SU-DHL-6 (cell line): ENCODE measurements at regions not wholly inside any gene's neighbourhood (a gene's known extent, or its start where the extent isn't known, plus 50 kb on each side); places are given as distances from the start of the nearest gene placed in this dataset.

Source experiments
- CTCF ChIP-seq: fragments of 200-600 bp; sonication (generic); IDR thresholded peaks from one replicate; pipeline ENCODE4 v1.5.1; 2017; ENCODE audit warnings: antibody characterized with exemption, mild to moderate bottlenecking, low read length, moderate library complexity; ENCODE audit not compliant: insufficient read depth, poor library complexity, severe bottlenecking
- EZH2phosphoT487 ChIP-seq: fragments of 200-600 bp; sonication (generic), shearing (Covaris generic); conservative IDR thresholded peaks from 2 replicates; pipeline ENCODE4 v1.6.1; 2018; ENCODE audit warnings: mild to moderate bottlenecking, antibody characterized with exemption, low read length, moderate library complexity, mixed read lengths

GRCh38 chr3:67940210-67940952 lies 286.0 kb upstream of the SUCLG2 start:
- TF ChIP-seq CTCF = no peak
- TF ChIP-seq EZH2phosphoT487 = no peak
